NCI-H2029 treated with DMSO at 0.1 percent for 48 hours (cell line): ENCODE measurements at regions not wholly inside any gene's neighbourhood (a gene's known extent, or its start where the extent isn't known, plus 50 kb on each side); places are given as distances from the start of the nearest gene placed in this dataset.

Source experiments
- DNase-seq: peaks from one replicate; lab custom pipeline; 2025; lab: John Stamatoyannopoulos, UW

DNA sequence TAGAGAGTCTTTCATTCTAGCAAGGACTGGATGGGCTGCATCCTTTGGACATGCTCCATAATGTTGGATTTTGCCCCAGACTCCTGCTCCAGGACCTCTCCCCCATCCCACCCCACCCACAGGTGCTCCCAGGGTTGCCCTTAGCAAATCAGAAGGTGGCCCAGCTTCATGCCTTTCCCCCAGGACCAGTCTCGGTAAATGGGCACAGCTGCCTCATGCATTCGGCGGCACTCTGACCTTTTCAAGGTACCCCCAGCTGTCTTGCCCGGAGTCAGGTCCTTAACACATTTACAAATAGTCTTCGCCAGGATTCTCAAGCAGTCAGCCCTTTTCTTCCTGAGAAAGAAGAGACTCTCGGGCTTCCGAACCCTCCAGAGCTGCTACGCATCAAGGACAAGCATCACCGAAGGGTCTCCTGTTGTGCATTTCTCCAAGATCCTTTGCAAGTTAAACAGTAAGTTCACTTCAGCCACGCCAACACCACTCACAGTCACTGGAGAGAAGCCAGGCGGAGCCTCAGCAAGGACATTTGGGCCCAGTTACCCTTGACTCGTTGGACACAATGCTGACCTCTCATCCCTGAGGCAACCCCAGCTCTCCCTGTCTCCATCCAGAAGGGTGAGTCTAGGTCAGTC lies 287.8 kb downstream of the FAM43A start:
- no peak for DNase-seq

DNA sequence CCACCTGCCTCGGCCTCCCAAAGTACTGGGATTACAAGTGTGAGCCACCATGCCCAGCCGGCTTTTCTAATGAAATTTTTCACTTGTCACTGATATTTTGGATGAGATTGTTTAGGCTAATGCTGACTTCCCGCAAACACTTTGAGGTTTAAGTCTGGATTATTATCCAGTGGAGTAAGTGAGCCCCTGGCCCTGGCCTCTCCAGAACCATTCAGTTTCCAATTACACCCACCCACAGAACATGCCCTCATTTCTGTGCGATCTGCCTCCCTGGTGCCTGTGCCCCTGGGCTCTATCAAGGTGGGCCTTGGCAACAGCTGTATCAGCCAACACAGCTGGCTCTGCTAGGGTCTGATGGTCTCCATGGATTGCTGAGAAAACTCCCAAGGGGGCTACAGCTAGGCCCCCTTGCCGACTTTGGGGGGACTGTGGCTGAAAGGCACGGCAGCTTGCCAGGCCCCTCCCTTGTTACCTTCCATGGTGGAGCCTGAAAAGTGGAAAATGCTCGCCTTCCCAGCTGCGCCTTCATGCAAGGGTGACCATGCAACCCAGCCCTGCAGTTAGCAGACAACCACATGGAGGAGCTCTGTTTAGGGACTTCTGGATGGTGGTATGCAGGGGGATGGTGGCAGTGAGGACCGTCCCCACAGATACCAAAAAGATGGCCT lies 288.9 kb downstream of the FAM43A start:
- no peak for DNase-seq

DNA sequence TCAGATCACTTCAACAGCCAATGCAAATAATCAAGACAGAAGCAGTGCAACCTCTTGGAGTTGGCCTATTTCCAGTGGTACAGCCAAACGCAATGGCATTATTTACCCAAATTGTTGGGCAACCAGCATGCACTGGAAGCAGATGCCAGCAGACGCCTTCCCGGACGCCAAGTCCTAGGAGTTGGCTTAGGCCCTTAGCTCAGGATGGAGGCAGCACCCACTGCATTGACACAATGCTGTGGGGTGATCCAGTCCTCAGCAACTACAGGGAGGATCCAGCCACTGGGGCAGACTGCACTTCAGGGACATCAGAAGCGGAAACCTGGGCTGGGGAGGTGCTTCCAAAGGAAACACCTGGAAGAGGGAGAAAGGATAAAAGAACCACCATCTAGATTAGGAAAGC lies 290.4 kb downstream of the FAM43A start:
- DNase-seq, result peak; percentile 80

DNA sequence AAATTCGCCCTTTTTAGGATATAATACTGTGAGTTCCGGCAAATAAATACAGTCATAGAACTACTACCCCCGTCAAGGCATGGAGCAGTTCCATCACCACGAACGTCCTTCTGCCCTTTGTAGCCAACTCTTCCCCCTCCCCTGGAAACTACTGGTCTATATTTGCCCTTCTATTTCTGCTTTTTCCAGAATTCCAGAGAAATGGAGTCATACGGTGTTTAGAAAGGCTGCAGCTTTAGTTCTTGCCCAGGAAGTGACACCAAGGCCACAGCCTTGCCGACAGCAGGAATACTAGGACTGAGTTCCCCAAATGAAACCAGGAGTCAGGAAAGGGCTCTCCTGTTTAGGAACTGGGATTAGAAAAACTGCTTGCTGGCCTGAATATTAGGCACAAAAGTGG lies 291.2 kb downstream of the FAM43A start:
- DNase-seq, result no peak

DNA sequence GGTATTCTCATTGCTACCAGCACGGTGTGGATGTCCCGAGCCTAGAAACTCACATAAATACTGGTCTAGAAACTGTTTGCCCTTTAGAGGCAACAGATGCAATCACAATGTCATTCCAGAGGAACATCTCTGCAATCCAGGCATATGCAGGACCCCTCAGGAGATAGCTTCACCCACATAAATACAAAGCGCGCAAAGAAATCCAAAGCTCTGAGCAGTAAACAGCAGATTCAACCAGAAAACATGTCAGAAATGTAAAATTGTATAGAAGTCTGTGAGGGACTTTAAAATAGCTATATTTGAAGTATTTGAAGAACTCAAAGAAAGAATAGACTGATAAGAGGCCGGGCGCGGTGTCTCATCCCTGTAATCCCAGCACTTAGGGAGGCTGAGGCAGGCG lies 291.7 kb downstream of the FAM43A start:
- no peak for DNase-seq

DNA sequence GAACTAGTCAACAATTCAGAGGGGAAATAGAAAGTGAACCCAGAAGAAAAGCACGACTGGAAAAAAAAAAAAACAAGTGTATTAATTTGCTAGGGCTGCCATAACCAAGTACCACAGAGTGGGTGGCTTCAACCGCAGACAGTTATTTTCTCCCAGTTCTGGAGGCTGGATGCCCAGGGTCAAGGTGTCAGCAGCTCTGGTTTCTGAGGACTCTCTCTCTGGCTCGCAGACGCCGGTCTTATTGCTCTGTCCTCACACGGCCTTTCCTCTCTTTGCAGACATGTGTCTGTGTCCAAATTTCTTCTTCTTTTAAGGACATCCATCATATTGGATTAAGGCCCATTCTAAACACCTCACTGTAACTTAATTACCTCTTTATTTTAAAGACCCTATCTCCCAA lies 291.8 kb downstream of the XXYLT1 start:
- DNase-seq, result no peak

DNA sequence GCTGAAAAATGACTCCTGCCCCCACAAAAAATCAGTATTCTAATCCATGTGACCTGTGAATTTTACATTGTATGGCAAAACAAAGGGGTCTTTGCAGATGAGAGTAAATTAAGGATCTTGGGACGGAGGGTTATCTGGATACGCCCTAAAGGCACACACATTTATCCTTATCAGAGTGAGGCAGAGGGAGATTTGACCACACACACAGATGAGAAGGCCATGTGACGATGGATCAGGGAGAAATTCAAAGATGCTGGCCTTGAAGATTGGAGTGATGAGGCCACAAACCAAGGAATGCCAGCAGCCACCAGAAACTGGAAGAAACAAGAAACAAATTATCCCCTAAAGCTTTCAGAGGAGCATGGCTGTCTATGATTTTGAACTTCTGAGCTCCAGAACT lies 288.5 kb downstream of the XXYLT1 start:
- no peak for DNase-seq

DNA sequence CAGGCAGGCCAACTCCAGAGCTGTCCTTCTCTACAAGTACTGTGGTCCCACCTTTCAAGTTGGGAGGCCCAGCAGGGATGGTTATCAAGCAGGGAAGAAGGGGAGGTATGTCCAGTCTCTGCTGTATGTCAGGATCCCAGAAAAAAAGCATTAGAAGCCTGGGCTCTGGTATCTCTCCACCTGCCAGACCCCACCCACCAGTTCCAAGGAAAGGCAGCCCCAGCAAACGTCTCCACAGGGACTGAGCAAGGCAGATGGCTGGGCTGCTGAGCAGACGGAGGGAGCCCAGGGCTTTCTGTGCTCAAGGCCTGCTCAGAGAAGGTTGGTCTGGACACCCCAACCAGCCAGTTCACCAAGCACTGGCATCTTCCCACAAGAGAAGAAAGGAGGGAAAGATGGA lies 287.8 kb downstream of the XXYLT1 start:
- no peak for DNase-seq

DNA sequence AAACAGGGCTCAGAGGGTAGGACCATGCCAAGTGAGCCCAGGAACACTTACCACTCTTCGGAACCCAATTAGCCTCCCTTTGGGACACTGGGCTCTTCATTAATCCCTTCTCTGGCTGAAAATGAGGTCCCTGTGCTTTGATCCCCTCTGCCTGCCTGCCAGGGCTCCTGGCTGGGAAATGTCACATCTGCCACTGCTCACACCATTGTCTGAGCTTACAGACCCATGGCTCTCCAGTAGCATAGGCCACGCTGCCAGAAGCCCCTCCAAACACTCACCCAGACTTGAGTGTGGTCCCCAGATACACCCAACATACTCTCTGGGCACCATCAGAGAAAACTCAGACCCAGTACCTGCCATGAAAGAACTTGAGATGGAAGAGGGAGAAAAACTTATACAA lies 287.3 kb downstream of the XXYLT1 start:
- DNase-seq, result no peak

DNA sequence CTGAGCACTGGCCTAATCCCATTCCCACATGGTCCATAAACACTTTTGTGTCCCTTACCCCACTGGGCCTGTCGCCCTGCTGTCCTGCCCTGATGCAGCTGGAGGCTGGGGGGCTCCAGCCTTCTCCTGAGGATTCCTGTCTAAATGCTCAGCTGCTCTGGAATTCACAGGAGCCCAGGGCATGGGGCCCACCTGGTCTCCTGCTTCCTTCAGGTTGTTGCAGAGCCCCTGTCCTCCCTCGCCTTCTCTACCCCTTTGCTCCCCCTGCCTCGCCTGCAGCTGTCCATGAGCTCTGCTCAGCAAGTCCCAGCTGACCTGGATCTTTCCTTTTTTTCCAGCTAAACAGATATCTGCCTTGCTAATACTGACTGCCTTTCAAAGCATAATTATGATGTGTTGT lies 286.9 kb downstream of the XXYLT1 start:
- no peak for DNase-seq

DNA sequence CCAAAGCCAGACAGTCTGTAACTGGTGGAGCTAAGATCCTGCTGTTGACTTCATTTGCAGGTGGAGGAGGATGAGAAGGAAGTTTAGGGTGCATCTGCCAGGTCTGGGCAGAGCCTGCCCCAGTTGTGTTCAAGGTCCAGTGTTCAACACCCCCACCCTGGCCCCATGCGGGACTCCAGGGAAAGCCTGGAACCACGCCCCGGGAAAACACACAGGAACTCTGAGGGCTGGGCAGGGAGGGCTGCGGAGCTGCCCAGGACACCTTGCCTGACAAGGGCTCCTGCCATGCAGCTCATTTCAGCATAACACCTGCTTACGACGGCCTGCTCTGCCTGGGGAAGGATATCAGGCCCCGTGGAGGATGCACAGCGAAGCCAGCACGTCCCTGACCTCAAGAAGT lies 286.3 kb downstream of the XXYLT1 start:
- DNase-seq, result no peak

DNA sequence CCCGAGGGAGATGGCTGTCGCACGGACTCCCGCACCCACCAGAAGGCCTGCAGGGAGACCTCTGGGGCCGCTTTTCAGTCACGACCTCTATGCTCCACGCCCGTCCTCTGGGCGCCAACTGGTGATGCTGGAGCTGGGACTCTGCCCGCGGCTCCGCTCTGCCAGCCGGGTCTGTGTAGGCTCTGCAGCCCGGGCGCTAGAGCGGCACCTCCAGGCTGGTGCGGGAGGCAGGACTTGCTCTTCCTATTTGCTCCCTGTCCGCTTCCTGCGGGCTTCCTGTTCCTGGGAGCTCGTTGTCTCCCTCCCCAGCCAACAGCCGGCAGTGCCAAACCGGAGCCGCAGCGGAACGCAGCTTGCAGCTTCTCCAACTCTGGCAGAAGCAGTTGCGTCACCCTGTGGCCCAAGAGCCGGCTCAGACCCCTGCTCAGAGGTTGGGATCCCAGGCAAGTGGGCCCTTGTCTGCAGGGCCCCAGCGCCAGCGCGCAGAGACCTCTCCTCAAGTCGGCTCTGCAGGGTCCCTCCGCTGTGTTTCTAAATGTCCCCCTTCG lies 285.9 kb downstream of the XXYLT1 start:
- DNase-seq, result no peak

DNA sequence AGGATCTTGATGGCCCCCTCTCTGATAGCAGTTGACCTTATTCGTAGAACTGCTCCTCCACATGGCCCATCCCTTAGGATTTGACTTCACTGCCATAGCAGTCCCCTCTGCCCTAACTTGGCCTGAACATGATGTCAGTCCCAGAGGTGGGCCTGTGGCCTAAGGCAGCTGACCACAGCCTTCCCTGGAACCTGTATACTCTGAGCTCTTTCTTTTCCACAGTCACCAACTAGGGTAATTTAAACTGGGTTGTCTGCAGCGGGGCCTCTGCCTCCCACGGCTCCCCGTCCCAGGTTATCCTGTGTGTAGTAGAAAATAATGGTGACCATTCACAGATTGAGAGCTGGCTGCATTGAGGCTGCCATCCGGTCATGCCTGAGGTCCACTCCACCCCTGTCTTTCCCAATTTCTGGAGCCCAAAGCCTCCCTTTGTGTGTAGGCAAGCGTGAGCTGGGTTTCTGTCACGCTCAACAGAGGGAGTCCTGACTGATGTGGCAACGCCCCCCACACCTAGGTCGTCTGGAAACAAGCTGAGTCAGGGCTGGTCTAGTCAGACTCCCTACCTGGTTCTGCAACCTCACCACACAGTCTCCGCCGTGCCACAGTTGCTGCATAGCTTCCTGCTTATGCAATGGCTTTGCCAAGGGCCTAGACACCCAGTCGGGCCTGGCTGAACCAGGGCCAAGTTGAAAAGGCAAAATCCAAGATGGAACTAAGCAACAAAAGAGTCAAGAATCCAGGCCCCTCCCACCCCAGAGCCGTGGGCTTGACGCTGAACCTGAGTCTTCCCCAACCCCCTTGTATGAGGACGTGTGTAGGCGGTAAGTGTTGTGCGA lies 284.5 kb downstream of the XXYLT1 start:
- no peak for DNase-seq

DNA sequence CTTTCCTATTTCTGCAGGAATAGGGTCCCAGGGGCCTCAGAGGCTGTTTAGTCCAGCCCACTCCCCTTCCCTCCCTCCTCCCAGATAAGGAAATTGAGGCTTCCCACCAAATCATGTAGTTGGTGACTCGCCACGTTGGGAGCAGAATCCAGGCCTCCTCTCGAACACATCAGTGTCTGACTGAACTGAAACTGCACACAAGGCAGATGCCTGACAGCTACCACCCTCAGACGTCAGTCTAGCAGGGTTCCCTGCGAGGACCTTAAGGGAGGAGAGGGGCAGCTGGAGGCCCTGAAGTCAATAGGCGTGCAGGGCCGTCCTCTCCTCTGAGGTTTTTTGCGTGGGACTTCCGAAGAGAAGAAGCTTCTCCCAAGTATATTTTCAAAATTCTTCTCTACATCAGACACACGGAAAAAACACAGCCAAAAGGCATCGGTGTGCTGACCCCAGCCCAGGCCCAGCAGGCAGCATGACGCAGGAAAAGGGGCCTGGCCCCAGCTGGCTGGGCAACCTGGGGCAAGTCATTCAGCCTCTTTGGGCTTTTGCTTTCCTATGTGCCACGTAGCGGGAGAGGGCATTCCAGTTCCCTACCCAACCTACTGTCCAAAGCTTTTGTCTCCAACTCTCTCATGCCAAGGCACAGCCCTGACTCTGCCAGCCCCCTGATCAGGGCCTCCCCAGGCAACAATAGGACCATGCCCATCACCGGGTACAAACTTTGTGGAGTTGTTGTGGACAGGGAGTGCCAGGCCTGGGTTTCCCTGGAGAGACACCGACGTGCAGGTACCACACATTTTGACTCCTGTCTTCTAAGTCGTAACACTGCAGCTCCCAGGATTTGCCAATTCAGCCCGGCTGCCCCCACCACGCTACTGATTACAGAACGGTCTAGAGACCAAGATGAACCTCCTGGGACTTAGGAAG lies 283.1 kb downstream of the XXYLT1 start:
- no peak for DNase-seq

DNA sequence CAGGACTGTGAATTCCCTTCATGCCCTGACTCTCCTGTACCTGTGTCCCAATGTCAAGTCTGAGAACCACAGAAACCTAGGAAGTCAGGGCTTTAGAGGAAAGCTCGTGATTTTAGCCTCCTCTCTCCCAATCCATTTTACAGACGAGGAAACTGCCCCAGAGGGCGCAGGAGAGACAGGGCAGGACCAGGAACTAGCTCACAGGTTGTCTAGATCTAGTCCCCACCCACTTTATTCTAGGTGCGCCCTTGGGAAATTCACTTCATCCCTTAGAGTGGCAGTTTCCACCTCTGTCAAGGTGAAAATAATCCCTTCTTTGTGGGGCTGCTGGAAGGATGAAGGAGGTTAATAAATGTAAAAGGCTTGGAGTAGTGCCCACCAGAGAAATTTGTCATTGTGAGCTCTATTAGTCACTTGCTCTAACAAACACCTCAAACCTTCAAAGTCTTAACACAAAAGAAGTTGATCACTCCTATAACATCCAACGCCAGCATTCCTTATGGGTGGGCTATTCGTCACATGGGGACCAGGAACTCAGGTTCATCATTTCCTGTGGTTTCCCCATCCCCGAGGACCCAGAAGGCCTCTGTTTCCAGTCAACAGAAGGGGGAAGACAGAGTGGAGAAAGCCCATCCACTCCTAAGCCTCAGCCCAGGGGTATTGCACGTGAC lies 282.3 kb downstream of the XXYLT1 start:
- DNase-seq, result no peak

DNA sequence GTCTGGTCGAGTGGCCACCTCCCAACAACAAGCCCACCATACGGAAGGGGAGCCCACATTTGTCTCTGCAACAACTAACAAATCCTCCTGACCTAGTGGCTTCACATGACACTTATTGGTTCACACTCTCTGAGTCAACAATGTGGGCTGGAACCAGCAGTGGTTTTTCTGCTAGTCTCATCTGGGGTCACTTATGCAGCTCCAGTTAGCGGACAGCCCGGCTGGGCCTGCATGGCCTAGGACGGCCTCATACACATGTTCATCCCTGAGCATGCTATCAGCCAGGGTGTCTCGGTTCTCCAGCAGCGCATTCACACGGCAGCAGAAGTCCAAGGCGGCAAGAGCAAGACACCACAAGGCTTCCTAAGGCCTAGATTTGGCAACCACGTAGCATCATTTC lies 281.7 kb downstream of the XXYLT1 start:
- no peak for DNase-seq

DNA sequence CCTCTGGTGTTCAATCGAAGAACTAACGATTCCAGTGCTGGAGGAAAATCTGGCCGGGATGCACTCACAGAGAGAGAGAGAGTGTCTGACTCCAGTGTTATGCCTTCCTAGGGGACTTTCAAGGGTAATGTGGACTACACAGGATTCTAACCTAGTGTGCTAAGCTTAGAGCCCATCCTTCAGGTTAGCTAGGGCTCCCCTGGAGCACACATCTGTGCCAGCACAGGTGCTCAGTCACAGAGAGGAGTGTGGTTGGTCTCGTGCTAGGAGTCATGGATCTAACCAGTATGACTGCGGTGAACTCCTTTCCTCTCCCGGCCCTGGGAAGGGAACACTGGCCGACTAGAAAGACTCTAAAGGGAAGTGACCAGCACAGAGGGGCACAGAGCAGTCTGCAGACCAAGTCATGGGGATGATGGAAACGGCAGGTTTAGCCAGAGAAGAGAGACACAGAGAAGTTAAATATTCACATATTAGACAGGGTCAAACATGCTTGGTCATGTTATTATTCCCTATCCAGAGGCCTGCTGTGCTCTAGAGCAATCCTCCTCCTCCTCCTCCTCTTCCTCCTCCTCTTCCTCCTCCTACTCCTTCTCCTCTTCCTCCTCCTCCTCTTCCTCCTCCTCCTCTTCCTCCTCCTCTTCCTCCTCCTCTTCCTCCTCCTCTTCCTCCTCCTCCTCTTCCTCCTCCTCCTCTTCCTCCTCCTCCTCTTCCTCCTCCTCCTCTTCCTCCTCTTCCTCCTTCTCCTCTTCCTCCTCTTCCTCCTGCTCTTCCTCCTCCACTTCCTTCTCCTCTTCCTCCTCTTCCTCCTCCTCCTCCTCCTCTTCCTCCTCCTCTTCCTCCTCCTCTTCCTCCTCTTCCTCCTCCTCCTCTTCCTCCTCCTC lies 280.3 kb downstream of the XXYLT1 start:
- DNase-seq, result no peak

DNA sequence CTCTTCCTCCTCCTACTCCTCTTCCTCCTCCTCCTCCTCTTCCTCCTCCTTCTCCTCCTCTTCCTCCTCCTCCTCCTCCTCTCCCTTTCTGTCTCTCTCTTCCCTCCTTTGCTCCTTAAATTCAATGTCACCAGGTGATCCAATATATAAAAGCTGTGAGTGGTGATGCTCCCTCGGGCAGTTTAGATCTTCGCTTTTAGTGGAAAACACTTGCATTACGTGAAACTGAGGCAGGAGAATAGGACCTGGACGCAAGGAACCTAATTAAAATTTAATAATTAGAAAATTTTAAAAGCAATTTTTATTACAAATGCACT lies 279.7 kb downstream of the XXYLT1 start:
- no peak for DNase-seq

DNA sequence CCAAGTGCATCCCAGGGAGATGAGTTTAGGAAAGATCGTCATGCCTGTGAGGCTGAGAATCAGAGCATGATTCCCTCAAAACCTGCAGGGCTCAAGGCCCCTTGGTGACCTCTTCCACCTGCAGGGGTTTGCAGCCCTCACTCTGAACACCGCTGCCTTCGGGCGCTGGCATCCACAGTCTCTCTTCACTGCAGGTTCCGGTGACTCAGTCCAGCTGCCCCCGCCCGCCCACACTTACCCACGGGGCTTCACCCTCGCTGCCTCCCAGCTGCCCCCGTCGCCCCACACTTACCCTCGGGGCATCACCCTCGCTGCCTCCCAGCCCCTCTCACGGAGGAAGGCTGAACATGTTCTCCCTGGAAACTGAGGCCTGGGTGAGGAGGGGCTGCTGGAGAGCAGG lies 277.1 kb downstream of the XXYLT1 start:
- DNase-seq, result no peak

DNA sequence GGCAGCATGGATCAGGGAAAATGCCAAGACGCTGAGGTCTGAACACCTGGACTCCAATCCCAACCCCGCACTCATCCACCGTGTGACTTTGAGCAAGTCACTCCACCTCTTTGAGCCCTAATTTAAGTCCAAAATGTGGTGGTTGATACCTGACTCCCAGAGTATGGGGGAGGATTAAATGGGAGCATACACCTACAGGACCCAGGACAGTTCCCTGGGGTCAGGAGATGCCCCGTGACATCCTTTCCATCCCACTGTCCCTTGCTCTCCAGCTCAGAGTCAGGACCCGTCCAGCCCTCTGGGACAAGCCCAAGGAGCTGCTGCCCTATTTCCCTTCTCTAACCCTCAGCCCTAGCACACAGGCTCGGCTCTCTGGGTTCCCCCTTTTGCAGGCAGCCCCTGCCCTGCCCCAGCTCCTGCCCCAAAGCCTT lies 276.4 kb downstream of the XXYLT1 start:
- DNase-seq, result no peak
